H1 (cell line): ENCODE measurements at regions not wholly inside any gene's neighbourhood (a gene's known extent, or its start where the extent isn't known, plus 50 kb on each side); places are given as distances from the start of the nearest gene placed in this dataset.

ENCODE experiments used
- CTCF ChIA-PET: fragments of 300-600 bp; sonication (Branson Sonifier 250); formaldehyde crosslinking; loops from one replicate; lab custom pipeline; 2021; ENCODE audit not compliant: partially characterized antibody; lab: Charles Lee
- POLR2A ChIA-PET: fragments of 300-600 bp; sonication (Branson Sonifier 250); formaldehyde crosslinking; loops from one replicate; lab custom pipeline; 2021; ENCODE audit warnings: inconsistent platforms; ENCODE audit not compliant: partially characterized antibody; lab: Charles Lee
- DNase-seq, 2 experiments: peaks; one replicate each; pipeline versions ENCODE4 v3.0.0 to v3.0.0-alpha.2; 2010 to 2022; ENCODE audit warnings: low spot score in 2 of 2, low read depth in 1 of 2, mixed read lengths in 1 of 2
- FAIRE-seq: peaks from 2 replicates; lab custom pipeline; 2011; peaks lifted over from hg19 to GRCh38; lab: Jason Lieb, UNC
- H2AFZ ChIP-seq: 2 replicates; pipeline ENCODE4 v1.8.1; 2012; ENCODE audit warnings: low read length, inconsistent platforms
- H2AK5ac ChIP-seq: 2 replicates; pipeline ENCODE4 v1.6.1; 2013; ENCODE audit warnings: low read depth, low read length
- H2BK120ac ChIP-seq: replicated peaks from 2 replicates; pipeline ENCODE3; 2013; ENCODE audit warnings: low read depth, low read length, inconsistent platforms
- H2BK12ac ChIP-seq: 2 replicates; pipeline ENCODE4 v1.6.1; 2013; ENCODE audit warnings: low read depth, low read length
- H2BK15ac ChIP-seq: 2 replicates; pipeline ENCODE4 v1.6.1; 2013; ENCODE audit warnings: low read length
- H2BK20ac ChIP-seq: 2 replicates; pipeline ENCODE4 v1.6.1; 2013; ENCODE audit warnings: low read length
- H2BK5ac ChIP-seq: 2 replicates; pipeline ENCODE4 v1.6.1; 2013; ENCODE audit warnings: low read depth, low read length
- H3K14ac ChIP-seq: 2 replicates; pipeline ENCODE4 v1.6.1; 2013; ENCODE audit warnings: inconsistent platforms; ENCODE audit not compliant: insufficient read length
- H3K18ac ChIP-seq: 2 replicates; pipeline ENCODE4 v1.6.1; 2013; ENCODE audit warnings: low read length; ENCODE audit errors: extremely low read depth
- H3K23ac ChIP-seq: 2 replicates; pipeline ENCODE4 v1.6.1; 2013; ENCODE audit warnings: inconsistent platforms; ENCODE audit not compliant: insufficient read length
- H3K23me2 ChIP-seq: 2 replicates; pipeline ENCODE4 v1.6.1; 2013; ENCODE audit warnings: low read depth, low read length
- H3K27ac ChIP-seq: 2 replicates; pipeline ENCODE4 v1.6.1; 2011; ENCODE audit warnings: low read depth, low read length, inconsistent platforms
- H3K27me3 ChIP-seq, 4 experiments: replicated peaks in 1 of 4; 1 replicate in 1 of 4; 2 replicates in 3 of 4; pipeline versions ENCODE4 v1.6.1 to v1.8.1; 2011 to 2013; ENCODE audit warnings: low read length in 3 of 4, mild to moderate bottlenecking in 3 of 4, inconsistent platforms in 2 of 4, mixed read lengths in 2 of 4, moderate library complexity in 1 of 4; ENCODE audit not compliant: control insufficient read depth in 3 of 4, insufficient read depth in 3 of 4; ENCODE audit errors: extremely low read depth in 1 of 4
- H3K36me3 ChIP-seq, 4 experiments: 2 replicates each; pipeline versions ENCODE4 v1.6.1 to v1.8.1; 2011 to 2013; ENCODE audit warnings: mild to moderate bottlenecking in 4 of 4, low read length in 3 of 4, moderate library complexity in 2 of 4, control low read depth in 1 of 4, inconsistent platforms in 1 of 4; ENCODE audit not compliant: insufficient read depth in 4 of 4, control insufficient read depth in 2 of 4
- H3K4ac ChIP-seq: replicated peaks from 2 replicates; pipeline ENCODE3; 2013; ENCODE audit warnings: low read length, low read depth, mixed read lengths, inconsistent platforms; ENCODE audit not compliant: insufficient read length
- H3K4me1 ChIP-seq, 4 experiments: replicated peaks in 1 of 4; 1 replicate in 1 of 4; 2 replicates in 3 of 4; pipeline versions ENCODE4 v1.6.1 to v1.8.1; 2011 to 2013; ENCODE audit warnings: low read length in 3 of 4, inconsistent platforms in 2 of 4, mixed read lengths in 1 of 4; ENCODE audit not compliant: insufficient read depth in 4 of 4, control insufficient read depth in 3 of 4
- H3K4me2 ChIP-seq, 2 experiments: 2 replicates each; pipeline versions ENCODE4 v1.6.1 to v1.8.1; 2011 to 2013; ENCODE audit warnings: low read depth in 2 of 2, low read length in 2 of 2, control low read depth in 1 of 2, inconsistent platforms in 1 of 2, mild to moderate bottlenecking in 1 of 2; ENCODE audit not compliant: insufficient read depth in 1 of 2
- H3K4me3 ChIP-seq, 4 experiments: fragments of 200-600, 300-600 bp in 1 of 4; sonication (generic), shearing (Covaris generic), sonication (Bioruptor Twin) in 1 of 4; 2 replicates each; pipeline versions ENCODE4 v1.5.1 to v1.8.1; 2011 to 2016; ENCODE audit warnings: low read length in 4 of 4, low read depth in 3 of 4, control low read depth in 2 of 4, inconsistent platforms in 2 of 4, mild to moderate bottlenecking in 2 of 4, mixed read lengths in 1 of 4, moderate library complexity in 1 of 4; ENCODE audit not compliant: insufficient read depth in 2 of 4; ENCODE audit errors: extremely low read depth in 1 of 4
- H3K56ac ChIP-seq: replicated peaks from 2 replicates; pipeline ENCODE3; 2013; ENCODE audit warnings: low read depth, mild to moderate bottlenecking, mixed read lengths, low read length, inconsistent platforms; ENCODE audit not compliant: insufficient read length
- H3K79me1 ChIP-seq: 2 replicates; pipeline ENCODE4 v1.6.1; 2013; ENCODE audit warnings: low read depth, low read length, control low read depth
- H3K79me2 ChIP-seq, 2 experiments: 2 replicates each; pipeline versions ENCODE4 v1.6.1 to v1.8.1; 2012 to 2013; ENCODE audit warnings: low read length in 2 of 2, mild to moderate bottlenecking in 2 of 2, inconsistent platforms in 1 of 2; ENCODE audit not compliant: insufficient read depth in 2 of 2, control insufficient read depth in 1 of 2
- H3K9ac ChIP-seq, 4 experiments: replicated peaks in 1 of 4; 1 replicate in 1 of 4; 2 replicates in 3 of 4; pipeline versions ENCODE4 v1.6.1 to v1.8.1; 2011 to 2013; ENCODE audit warnings: low read depth in 3 of 4, low read length in 3 of 4, control low read depth in 2 of 4, mild to moderate bottlenecking in 2 of 4, moderate library complexity in 2 of 4, inconsistent platforms in 1 of 4; ENCODE audit errors: extremely low read depth in 1 of 4
- H3K9me3 ChIP-seq, 2 experiments: 2 replicates each; pipeline versions ENCODE4 v1.6.1 to v1.8.1; 2012 to 2013; ENCODE audit warnings: mild to moderate bottlenecking in 2 of 2, moderate library complexity in 2 of 2, control low read depth in 1 of 2, inconsistent platforms in 1 of 2, low read depth in 1 of 2, low read length in 1 of 2, mixed read lengths in 1 of 2; ENCODE audit not compliant: insufficient read depth in 2 of 2
- H4K20me1 ChIP-seq, 2 experiments: replicated peaks in 1 of 2; 2 replicates each; pipeline versions ENCODE3 to v1.8.1; 2011 to 2013; ENCODE audit warnings: inconsistent platforms in 2 of 2, low read length in 2 of 2, mild to moderate bottlenecking in 1 of 2; ENCODE audit not compliant: insufficient read depth in 2 of 2, control insufficient read depth in 1 of 2
- H4K5ac ChIP-seq: 2 replicates; pipeline ENCODE4 v1.6.1; 2013; ENCODE audit warnings: low read length, low read depth, mixed read lengths, inconsistent platforms; ENCODE audit not compliant: insufficient read length
- H4K8ac ChIP-seq: 2 replicates; pipeline ENCODE4 v1.8.0; 2013; ENCODE audit warnings: mild to moderate bottlenecking, moderate library complexity, low read length, inconsistent platforms; ENCODE audit not compliant: insufficient read depth; ENCODE audit errors: extremely low read depth
- H4K91ac ChIP-seq: replicated peaks from 2 replicates; pipeline ENCODE3; 2013; ENCODE audit warnings: low read length, mixed read lengths, inconsistent platforms; ENCODE audit not compliant: insufficient read length
- ASH2L ChIP-seq: fragments of 200-600, 300-600 bp; sonication (generic); IDR thresholded peaks from one replicate; pipeline ENCODE4 v1.7.1; 2017; ENCODE audit warnings: low read length
- BACH1 ChIP-seq: IDR thresholded peaks from 2 replicates; pipeline ENCODE4 v1.6.1; 2012; ENCODE audit warnings: low read length, improper control_type of control experiment
- BRCA1 ChIP-seq: IDR thresholded peaks from 2 replicates; pipeline ENCODE4 v1.6.1; 2012; ENCODE audit warnings: low read depth, low read length, improper control_type of control experiment
- CBX8 ChIP-seq: fragments of 300-800, 300-1000 bp; sonication (generic); IDR thresholded peaks from 2 replicates; pipeline ENCODE4 v1.7.1; 2016; ENCODE audit warnings: low read depth, low read length, borderline replicate concordance
- CHD1 ChIP-seq: IDR thresholded peaks from 2 replicates; pipeline ENCODE4 v1.6.1; 2012; ENCODE audit warnings: low read depth, low read length, improper control_type of control experiment
- CREB1 ChIP-seq: IDR thresholded peaks from 2 replicates; pipeline ENCODE4 v1.6.1; 2012; ENCODE audit warnings: inconsistent platforms
- GTF2F1 ChIP-seq: IDR thresholded peaks from 2 replicates; pipeline ENCODE4 v1.6.1; 2012; ENCODE audit warnings: low read depth, low read length, improper control_type of control experiment, borderline replicate concordance
- NRF1 ChIP-seq: IDR thresholded peaks from 2 replicates; pipeline ENCODE4 v1.6.1; 2011; ENCODE audit warnings: mild to moderate bottlenecking, low read depth, low read length, improper control_type of control experiment
- PHF8 ChIP-seq: fragments of 200-600 bp; sonication (generic); conservative IDR thresholded peaks from 2 replicates; pipeline ENCODE4 v1.7.1; 2012; ENCODE audit warnings: low read depth, mild to moderate bottlenecking, inconsistent platforms, low read length, moderate library complexity
- POLR2AphosphoS5 ChIP-seq: IDR thresholded peaks from 2 replicates; pipeline ENCODE4 v1.6.1; 2011; ENCODE audit warnings: low read depth, low read length
- RNF2 ChIP-seq: fragments of 200-900, 300-1000 bp; sonication (generic); IDR thresholded peaks from 2 replicates; pipeline ENCODE4 v1.7.1; 2016; ENCODE audit warnings: borderline replicate concordance, low read depth, mild to moderate bottlenecking, antibody characterized with exemption, low read length; ENCODE audit not compliant: poor library complexity, severe bottlenecking; ENCODE audit errors: missing control alignments
- SAP30 ChIP-seq: fragments of 300-600 bp; sonication (generic); IDR thresholded peaks from 2 replicates; pipeline ENCODE4 v1.7.1; 2012; ENCODE audit warnings: low read length, moderate library complexity, mild to moderate bottlenecking, inconsistent platforms; ENCODE audit not compliant: insufficient read depth, insufficient replicate concordance
- SIN3A ChIP-seq, 2 experiments: IDR thresholded peaks in 1 of 2; conservative IDR thresholded peaks in 1 of 2; 2 replicates each; pipeline ENCODE4 v1.6.1; 2011 to 2012; ENCODE audit warnings: low read length in 2 of 2, improper control_type of control experiment in 1 of 2, low read depth in 1 of 2, mild to moderate bottlenecking in 1 of 2
- SIX5 ChIP-seq: IDR thresholded peaks from 2 replicates; pipeline ENCODE4 v1.6.1; 2011; ENCODE audit warnings: mild to moderate bottlenecking, low read depth, low read length
- TBP ChIP-seq: IDR thresholded peaks from 2 replicates; pipeline ENCODE4 v1.6.1; 2011; ENCODE audit warnings: low read depth, low read length, improper control_type of control experiment
- TEAD4 ChIP-seq: IDR thresholded peaks from 2 replicates; pipeline ENCODE4 v1.6.1; 2012; ENCODE audit warnings: low read depth, low read length, inconsistent platforms, mixed read lengths

- FAIRE-seq (no peak), DNase-seq (no peak)
- no peaks in the 10 kb centered on the region for H3K23me2 ChIP-seq
- no peak overlapping the region for H4K8ac ChIP-seq
- no peaks in the 10 kb centered on the region for H3K79me2 ChIP-seq
- H3K36me3 ChIP-seq, result no peaks in the 10 kb centered on the region
- no peak overlapping the region for H4K91ac ChIP-seq
- H3K23ac ChIP-seq, result no peak overlapping the region
- no peak overlapping the region for H2AFZ ChIP-seq
- H3K14ac ChIP-seq, result no peak overlapping the region
- no peak overlapping the region for H3K4ac ChIP-seq
- no peak overlapping the region for H3K9ac ChIP-seq
- no peak overlapping the region for H2BK15ac ChIP-seq
- peaks cover 0 to 1% of the 10 kb centered on the region in 2 experiments; a peak in 1 of 4 replicates for H3K9me3 ChIP-seq
- no peaks in the 10 kb centered on the region for H4K20me1 ChIP-seq
- no peak overlapping the region for H2BK20ac ChIP-seq
- no peak overlapping the region for H4K5ac ChIP-seq
- H2BK120ac ChIP-seq, result no peak overlapping the region
- H3K27ac ChIP-seq, result no peak overlapping the region
- no peak overlapping the region for H3K4me3 ChIP-seq
- H3K27me3 ChIP-seq, result no peaks in the 10 kb centered on the region
- H3K79me1 ChIP-seq, result no peaks in the 10 kb centered on the region
- no peak overlapping the region for H3K18ac ChIP-seq
- H2BK5ac ChIP-seq, result no peak overlapping the region
- H3K56ac ChIP-seq, result no peak overlapping the region
- H2BK12ac ChIP-seq, result no peak overlapping the region
- POLR2A ChIA-PET, result no interaction called here
- no peak overlapping the region for H3K4me2 ChIP-seq
- CTCF ChIA-PET, result interaction anchor here (1.0 to 1.1 kb wide), 2 partner anchors 9 to 22 kb away, joined by 3 to 4 read pairs; no protein-coding TSS in a partner anchor
- no peak overlapping the region for H2AK5ac ChIP-seq
- no peaks in the 10 kb centered on the region for H3K4me1 ChIP-seq
- TF ChIP-seq RNF2 (no peak), CBX8 (no peak), PHF8 (no peak), CHD1 (no peak), GTF2F1 (no peak), POLR2AphosphoS5 (no peak), SAP30 (no peak), TEAD4 (no peak), ASH2L (no peak), BRCA1 (no peak), TBP (no peak), BACH1 (no peak), SIX5 (no peak), CREB1 (no peak), SIN3A (conservative IDR thresholded peaks at IDR 0.05 in 1 of 2, IDR thresholded peaks at IDR 0.05 in 1 of 2; ENCODE audit: low read depth in 1 of 2, low read length in 2 of 2) (no peak), NRF1 (no peak)
Measured at GRCh38 chr1:105886309-105886708, 1170.2 kb upstream of the PRMT6 start.
